PFSK-1 (cell line): ENCODE measurements at regions not wholly inside any gene's neighbourhood (a gene's known extent, or its start where the extent isn't known, plus 50 kb on each side); places are given as distances from the start of the nearest gene placed in this dataset.

ENCODE experiments used
- POLR2AphosphoS5 ChIP-seq: IDR thresholded peaks from 2 replicates; pipeline ENCODE4 v1.6.1; 2012; ENCODE audit warnings: low read depth, mild to moderate bottlenecking, control low read depth, low read length, moderate library complexity
- SIN3A ChIP-seq: IDR thresholded peaks from 2 replicates; pipeline ENCODE4 v1.6.1; 2012; ENCODE audit warnings: mild to moderate bottlenecking, low read length, moderate library complexity, borderline replicate concordance; ENCODE audit not compliant: insufficient read depth
- TAF1 ChIP-seq: IDR thresholded peaks from 2 replicates; pipeline ENCODE4 v1.6.1; 2012; ENCODE audit warnings: low read length, control low read depth, borderline replicate concordance; ENCODE audit not compliant: insufficient read depth

- TF ChIP-seq POLR2AphosphoS5 (no peak), SIN3A (no peak), TAF1 (no peak)
Measured at GRCh38 chr13:81493144-81493543, 1152.2 kb upstream of the SPRY2 start.
